CD4-positive, alpha-beta T cell treated with Interleukin-15 for 1 hour (primary cell): ENCODE measurements at regions not wholly inside any gene's neighbourhood (a gene's known extent, or its start where the extent isn't known, plus 50 kb on each side); places are given as distances from the start of the nearest gene placed in this dataset.

Experiments used
- DNase-seq: peaks from one replicate; pipeline ENCODE4 v3.0.0-alpha.2; 2020

DNA sequence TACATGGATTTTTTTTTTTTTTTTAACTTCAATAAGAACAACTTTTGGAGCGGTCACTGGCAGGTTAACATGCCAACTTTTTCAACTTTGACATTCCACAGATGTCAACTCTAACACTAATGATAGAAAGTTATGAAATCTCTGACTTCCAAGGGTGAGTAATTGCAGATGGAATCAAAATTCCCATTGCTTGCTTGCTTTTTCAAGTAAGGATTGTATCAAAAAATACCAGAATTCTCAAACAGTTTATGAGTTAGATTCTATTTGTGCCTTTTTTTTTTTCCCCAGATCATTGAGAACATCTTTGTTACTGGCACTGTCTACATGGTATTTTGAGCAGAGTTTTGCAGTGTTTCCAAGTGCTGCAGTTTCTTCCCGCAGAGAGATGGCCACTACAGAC lies 50.3 kb upstream of the OTUD4 start:
- DNase-seq, result no peak
